GM04504 (cell line): ENCODE measurements at regions not wholly inside any gene's neighbourhood (a gene's known extent, or its start where the extent isn't known, plus 50 kb on each side); places are given as distances from the start of the nearest gene placed in this dataset.
"Not testable (repeated sequence)": the region's sequence is repeated elsewhere in the genome, so short reads cannot be mapped to it uniquely, and the experiment has no call there.

Experiments used
- DNase-seq: peaks from one replicate; pipeline ENCODE4 v3.0.0-alpha.2; 2012; ENCODE audit warnings: low read depth

DNA sequence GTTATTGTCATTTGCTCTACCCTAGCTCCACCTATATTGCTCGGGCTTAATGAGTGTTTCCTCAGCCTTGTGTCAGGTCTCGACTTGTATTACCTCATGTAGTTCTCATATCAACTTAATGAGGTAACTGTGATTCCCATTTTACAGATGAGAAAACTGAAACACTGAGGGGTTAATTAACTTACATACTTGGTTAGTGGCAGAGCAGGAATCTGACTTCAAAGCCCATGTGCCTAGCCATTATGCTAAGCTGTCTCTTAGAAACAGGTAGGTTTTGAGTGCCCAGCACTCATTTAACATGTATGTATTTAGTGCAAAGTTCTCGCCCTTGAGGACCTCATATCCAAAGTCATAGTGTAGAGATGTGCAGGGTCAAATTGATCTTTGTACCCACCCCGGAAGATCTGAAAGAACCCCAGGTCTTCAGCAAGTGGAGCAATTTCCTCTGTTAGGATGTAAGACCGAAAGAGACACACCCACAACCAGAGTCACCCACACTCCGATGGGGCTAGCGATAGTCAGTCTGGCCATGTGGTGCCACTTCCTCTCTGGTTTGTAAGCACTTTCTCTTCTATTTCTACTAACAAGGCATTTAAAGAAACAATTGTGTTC, 121.0 kb upstream of the SLC39A10 start:
- no peak for DNase-seq

DNA sequence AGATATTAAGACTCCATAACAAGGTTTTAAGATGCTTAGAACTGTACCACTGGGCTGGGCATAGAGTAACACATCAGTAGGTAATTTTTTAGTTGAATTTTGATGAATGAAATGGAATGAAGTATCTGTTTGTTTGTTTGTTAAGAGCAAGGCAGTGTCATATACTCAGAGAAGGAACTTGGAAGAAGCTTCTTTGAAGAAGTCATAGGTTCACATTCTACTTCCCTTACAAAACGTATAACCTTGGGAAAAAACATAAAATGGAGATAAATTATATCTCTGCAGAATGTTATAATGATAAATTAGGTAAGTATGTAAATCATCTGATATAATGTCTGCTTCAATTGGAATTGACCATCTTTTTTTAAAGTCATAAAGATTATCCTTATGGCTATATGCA, 122.1 kb upstream of the SLC39A10 start:
- no peak for DNase-seq

DNA sequence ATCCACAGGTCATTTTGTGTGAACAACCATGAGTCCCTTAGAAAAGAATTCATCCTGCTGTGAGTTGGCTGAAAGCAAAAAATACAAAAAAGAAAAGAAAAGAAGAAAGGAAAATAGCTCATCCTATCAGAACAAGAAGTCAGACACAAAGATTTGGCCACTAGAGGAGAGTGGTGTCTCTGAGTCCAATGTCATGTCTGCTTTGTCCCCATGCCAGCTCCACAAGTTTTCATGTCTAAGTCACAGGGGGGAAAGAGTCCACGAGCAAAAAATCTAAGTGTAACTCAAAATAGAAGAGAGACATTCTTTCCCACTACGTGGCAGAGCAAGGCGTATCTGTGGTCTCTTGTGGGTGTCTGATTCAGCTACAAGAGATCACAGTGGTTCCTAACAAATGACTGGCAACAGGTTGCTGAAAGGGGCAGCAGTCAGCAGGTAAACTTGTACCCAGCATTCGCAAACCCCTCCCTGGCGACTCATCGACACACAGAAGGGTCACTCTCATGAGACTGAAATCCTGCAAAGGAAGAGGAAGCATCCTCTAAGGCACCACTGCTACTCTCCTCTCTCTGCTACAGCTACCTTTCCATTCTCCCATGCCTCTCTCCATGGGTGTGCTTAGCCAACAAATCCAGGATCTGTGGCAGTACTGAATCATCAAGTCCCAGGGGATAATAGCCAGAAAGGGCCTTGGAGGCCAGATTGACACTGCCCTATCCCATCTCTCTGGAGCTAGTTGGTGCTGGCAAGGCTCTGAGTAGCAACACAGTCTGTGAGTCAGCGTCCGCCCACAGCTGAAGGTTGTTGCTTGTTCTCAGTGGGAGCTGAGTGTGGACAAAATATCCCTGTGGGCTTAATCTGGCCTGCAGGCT, 123.0 kb upstream of the SLC39A10 start:
- peak; percentile 86 for DNase-seq

DNA sequence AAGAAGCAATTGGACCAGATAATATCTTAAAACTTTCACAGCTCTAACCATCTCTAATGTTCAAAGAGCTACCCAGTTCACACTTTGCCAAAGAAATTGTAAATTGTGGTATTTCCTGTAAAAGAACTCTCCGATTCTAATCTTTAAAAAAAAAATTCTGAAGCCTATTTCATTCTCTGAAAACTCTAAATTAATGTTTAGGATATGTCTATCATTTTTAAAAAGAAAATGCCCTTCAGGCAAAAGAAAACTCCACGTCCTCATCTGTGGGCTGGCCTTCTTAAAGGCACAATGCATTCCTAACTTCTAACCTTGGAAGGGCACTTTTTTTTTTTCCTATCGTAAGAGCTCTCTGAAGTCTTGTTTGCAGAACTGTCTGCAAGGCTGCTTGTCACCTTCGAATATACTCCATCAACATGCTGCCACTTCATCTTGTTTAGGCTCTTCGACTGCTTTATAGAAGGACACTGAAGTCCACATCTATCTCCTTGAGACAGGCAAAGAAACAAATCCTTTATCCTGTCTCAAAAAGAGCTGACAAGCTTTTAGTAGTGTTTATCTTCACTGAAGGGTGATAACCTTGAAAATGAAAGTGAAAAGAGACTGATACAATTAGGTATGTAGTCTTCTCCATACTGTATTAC, 124.3 kb upstream of the SLC39A10 start:
- no peak for DNase-seq

DNA sequence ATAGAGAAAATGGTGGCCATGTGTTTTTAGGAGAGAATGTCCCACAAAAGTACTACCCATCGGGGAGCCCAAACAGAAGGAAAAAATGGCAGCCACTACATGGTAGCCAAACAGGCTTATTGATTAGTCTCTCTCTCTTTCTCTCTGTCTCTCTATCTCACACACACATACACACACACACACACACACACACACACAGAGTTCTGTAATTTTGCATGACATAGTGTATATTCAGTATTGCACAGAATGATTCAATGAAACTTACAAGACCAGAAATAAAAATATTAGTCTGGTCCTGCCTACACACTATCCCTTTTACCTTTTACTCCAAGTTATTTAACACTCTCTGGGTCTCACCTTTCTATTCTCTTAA, 124.8 kb upstream of the SLC39A10 start:
- DNase-seq: no peak

DNA sequence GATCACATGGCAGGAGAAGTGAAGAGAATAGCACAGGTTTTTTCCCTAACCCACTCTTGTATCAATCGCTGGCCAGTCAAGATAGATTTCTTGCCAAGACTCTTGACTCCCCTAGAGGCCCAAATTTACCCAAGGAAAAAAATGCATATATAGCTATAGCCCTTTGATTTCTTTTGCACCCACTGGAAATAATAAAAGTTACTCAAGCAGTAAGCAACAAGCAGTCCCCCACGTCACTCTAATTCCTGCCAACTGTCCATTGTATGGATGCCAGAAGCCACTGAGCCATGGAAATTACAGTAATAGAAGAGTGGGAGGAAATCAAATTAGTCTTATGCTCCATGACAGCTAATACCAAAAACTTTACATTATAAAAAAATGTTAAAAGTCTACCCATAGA, 125.3 kb upstream of the SLC39A10 start:
- DNase-seq: no peak

DNA sequence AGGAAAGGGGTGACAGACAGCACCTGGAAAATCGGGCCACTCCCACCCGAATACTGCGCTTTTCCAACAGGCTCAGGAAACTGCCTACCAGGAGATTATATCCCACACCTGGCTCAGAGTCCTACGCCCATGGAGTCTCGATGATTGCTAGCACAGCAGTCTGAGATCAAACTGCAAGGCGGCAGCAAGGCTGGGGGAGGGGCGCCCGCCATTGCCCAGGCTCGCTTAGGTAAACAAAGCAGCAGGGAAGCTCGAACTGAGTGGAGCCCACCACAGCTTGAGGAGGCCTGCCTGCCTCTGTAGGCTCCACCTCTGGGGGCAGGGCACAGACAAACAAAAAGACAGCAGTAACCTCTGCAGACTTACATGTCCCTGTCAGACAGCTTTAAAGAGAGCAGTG, 133.8 kb upstream of the SLC39A10 start:
- DNase-seq: not testable (repeated sequence)

DNA sequence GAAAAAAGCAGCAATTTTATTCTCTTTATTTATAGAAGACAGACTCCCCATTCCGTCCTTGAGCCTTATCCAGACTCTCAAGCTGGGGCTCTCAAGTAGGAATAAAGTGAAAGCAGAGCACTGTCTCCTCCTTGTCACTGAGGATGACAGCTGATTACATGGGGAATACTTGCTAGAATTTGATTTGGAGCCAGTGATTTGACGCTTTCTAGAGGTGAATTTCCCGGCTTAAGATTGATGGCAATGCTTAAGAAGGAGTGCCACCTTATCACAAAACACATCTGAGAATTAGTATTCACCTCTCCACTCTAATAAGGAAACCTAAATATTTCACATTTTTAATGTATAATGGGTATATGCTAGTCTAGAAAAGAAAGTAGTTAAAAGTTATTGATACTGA, 135.4 kb upstream of the SLC39A10 start:
- no peak for DNase-seq

DNA sequence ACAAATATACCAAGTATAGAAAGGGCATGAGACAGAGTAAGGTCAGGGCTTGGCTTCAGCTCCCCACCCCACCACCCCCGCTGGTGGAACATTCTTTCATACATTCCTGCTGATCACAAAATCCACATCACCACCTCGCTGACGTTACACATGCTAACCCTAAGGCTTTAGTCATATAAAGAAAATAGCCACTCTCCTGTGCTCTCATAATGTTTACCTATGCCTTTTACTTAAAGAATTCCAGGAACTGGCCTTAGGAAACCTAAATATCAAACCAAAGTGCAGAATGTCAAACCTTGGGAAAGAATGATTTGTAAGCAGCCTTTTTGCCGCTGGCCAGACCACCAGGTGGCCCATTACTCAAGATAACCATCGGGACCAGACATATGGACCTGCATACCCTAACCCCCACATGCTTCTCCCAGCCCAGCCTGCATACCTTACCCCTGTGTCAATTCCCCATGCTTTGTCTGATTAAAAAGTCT, 136.3 kb upstream of the SLC39A10 start:
- no peak for DNase-seq

DNA sequence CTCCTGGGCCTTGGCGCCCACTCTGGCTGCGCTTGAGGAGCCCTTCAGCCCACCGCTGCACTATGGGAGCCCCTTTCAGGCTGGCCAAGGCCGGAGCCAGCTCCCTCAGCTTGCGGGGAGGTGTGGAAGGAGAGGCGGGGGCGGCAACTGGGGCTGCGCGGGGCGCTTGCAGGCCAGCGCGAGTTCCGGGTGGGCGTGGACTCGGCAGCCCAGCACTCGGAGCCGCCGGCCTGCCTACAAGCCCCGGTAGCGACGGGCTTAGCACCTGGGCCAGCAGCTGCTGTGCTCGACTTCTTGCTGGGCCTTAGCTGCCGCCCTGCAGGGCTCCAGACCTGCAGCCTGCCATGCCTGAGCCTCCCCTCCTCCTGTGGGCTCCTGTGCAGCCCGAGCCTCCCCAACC, 141.5 kb upstream of the SLC39A10 start:
- DNase-seq: no peak

DNA sequence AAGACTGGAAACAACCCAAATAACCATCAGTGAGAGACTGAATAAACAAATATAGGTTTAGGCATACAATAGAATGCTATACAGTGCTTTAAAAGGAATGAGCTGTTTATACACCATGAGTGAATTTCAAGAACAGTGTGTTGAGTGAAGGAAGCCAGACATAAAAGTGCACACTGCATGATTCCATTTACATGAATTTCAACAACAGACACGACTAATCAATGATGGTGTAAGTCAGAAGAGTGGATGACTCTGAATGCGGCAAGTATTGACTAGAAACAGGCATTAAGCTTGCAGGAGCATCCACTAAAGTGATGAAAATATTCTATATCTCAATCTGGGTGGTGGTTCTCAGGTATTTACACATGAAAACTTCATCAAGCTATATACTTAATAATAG, 142.7 kb upstream of the SLC39A10 start:
- no peak for DNase-seq

DNA sequence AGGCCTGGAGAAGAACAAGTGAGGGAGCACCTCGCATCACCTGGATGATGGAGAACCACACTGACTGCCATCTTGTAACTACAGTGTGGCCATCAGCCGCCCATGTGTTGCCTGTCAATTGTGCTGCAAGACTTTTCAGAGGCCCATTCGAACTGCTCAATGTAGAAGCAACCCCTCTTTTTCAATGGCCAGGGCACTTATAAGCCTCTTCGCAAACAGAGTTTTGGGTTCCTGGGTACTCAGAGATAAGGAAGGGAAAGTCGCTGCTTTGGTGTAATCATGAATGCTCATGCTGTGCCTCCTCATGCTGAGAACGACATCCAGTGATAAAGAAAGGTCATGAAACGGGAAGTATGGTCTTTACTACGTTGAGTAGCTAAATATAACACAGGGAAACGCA, 143.9 kb upstream of the SLC39A10 start:
- no peak for DNase-seq

DNA sequence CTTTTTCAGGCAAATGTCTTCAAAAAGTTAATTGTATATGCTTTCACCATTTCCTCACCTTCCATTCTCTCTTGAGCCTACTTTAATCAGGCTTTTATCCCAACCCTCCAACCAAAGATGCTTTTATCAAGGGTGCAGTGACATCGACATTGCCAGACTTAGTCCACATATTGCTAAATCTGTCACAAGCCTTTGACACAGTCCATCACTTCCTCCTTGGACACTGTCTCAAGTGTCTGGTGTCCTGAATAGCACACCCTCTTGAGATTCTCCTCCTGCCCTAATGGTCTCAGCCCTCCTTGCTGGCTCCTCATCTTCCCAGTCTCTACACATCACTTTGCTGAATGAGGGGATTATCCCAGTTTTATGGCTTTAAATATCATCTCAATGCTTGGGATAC, 147.5 kb upstream of the SLC39A10 start:
- DNase-seq: no peak

DNA sequence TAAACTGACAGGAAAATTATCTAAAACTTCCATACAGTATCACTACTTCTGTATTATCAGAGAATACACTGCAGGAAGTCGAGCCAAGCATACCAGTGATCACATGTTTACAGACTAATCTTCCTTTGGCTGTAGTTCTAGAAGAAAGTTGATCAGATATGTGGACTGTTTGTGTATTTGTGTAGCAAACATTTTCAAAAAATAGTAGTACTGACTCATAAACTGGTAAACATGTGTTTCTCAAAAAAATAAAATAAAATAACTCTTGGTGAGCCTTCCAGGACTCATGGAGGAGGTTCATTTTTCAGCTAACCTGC, 148.9 kb upstream of the SLC39A10 start:
- DNase-seq: no peak

DNA sequence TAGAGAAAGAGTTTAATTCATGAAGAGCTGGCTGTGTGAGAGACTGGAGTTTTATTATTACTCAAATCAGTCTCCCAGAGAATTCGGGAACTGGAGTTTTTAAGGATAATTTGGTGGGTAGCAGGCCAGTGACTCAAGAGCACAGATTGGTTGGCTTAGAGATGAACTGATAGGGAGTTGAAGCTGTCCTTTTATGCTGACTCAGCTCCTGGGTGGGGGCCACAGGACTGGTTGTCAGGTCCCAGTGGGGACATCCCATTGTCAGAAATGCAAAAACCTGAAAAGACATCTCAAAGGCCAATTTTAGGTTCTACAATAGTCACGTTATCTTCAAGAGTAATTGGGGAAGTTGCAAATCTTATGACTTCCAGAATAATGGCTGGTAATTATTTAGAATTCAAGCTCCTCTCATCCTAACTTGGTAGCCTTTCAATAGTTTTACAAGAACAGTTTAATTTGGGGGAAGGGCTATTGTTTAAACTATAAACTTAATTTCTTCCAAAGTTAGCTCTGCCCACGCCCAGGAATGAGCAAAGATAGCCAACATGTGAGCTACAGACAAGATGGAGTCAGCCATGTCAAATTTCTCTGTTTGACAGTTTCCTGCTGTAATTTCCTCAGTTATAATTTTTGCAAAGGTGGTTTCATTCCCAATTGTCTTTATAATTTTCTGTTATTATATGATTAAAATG, 149.4 kb upstream of the SLC39A10 start:
- no peak for DNase-seq

DNA sequence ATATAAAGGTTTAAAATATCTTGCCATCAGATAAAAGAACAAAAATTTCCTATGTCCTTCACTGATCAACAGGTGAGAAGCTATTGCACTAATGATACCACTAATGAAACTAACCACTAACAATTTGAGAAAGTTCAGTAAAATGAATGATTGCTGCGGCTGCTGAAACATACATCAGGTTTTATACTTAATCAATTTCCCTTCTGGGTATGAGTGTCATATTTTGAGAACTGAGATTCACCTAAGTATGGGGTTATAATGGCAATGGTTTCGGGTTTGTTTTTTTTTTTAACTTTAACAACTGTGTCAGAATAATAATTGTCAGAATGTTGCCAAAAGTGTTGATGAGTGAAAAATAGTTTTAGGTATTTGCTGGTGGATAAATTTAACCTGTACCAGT, 151.3 kb upstream of the SLC39A10 start:
- DNase-seq: no peak

DNA sequence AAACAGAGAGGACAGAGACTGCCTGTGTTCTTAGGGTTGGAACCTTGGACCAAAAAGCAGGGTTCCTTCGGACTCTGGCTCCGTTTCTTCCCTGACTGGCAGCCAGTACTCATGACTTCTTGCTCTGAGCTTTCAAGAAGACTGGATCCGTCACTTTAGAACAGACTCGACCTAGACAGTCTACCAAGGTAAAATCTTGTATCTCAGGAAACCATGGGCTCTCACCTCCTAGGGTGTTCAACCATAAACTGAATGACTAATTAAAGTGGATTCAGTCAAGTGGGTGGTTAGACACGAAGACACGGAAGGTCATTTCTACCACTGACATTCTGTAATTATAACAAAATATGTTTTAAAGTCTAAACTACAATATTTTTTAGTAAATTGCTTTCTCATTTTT, 153.8 kb upstream of the SLC39A10 start:
- DNase-seq: no peak

DNA sequence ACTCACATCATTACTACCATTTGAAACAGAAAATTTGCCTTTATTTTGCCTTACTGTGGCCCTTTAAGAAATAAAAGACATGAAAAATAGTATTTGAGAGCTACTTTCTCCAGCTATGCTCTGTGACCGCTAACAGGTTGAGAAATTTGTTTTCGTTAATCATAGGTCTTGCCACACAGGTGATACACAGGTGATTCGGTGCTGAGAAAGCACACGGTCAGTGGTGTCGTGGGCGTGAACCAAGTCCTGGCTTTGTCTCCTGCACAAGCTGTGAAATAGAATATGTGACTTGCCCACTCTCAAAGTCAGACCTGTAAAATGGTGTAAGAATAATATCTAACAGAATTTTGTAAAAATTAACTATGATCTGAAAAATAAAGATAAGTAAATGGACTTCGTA, 155.3 kb upstream of the SLC39A10 start:
- DNase-seq: no peak

DNA sequence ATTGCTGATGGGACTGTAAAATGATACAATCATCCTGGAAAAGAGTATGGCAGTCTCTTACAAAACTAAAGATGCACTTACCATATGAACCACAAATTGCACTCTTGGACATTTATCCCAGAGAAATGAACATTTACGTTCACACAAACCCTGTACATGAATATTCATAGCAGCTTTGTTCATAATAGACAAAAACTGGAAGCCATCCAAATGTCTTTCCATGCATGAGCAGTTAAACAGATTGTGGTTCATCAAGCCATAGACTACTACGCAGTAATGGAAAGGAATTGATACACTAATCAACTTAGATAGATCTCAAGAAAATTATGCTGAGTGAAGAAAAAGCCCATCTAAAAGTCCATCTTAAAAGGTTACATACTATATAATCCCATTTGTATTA, 156.1 kb upstream of the SLC39A10 start:
- no peak for DNase-seq

DNA sequence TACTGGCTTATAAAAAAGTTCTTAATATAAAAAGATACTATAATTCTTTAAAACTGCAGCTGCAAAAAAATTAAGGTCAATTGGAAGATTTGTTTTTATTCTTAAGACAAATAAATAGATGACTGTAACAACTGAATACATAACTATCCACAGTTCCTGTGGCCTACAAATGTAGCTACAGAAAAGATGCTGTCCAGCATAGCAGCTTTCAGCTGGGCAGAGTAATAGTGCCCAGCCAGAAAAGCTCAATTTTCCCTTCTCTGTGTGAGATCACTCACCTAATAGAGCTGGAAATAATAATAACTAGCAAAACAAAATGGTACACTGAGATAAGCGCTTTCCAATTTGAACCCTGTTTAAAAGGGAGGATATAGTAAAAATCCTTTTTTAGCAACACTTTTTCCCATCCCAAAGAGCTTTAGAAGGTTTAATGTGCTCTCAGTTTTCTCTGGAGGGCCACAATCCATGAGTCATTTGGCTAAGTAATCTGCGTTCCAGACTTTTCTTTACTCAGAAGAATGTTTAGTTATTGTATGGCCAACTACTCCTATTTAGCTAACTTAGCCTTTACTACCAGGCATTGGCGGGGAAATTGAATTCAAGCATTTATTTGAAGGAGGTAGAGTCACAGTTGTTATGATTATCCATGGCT, 158.1 kb upstream of the SLC39A10 start:
- no peak for DNase-seq

DNA sequence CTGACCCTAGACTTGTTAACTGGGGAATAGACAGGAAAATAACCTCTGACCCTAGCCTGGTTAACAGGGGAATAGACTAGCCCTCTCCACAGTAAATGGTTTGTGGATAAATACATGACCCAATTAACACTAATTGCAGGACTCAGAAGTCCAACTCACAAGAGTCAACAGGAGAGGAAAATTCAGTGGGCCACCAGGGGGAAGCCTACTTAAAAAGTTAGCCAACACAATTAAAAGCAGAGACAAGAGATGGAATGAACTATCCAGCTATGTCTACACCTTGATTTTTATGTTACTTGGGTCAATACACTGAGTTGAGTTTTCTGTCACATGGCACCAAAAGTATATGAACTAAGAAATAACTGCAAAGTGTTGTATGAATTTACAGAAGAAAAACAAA, 158.8 kb upstream of the SLC39A10 start:
- no peak for DNase-seq

DNA sequence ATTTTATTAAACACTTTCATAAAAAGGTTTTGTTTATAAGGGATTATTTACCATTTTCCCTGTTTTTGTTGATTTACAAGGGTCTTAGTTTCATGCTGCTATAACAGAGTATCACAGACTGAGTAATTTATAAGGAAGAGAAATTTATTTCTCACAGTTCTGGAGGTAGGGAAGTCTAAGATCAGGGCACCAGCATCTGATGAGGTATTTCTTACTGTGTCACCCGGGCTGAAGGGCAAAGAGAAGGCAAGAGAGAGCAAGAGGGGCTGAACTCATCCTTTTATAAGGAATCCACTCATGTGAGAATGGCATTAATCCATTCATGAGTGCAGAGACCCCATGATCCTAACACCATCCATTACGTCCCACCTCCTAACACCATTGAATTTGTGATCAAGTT, 160.0 kb upstream of the SLC39A10 start:
- no peak for DNase-seq
